ENCODE measurements at regions not wholly inside any gene's neighbourhood (a gene's known extent, or its start where the extent isn't known, plus 50 kb on each side); places are given as distances from the start of the nearest gene placed in this dataset.

GRCh38 chr14:71209888-71210287 is 302.6 kb downstream of the PCNX1 start:
- H4K5ac ChIP-seq (ENCODE audit: insufficient read length, low read depth, low read length) = no peak overlapping the region
- H3K23ac ChIP-seq (ENCODE audit: insufficient read length, low read depth, low read length) = no peak overlapping the region
- no peaks in the 10 kb centered on the region for H3K79me1 ChIP-seq (ENCODE audit: insufficient read depth, low read depth, low read length, poor library complexity, severe bottlenecking)
- no peak overlapping the region for H4K8ac ChIP-seq (replicated peaks; ENCODE audit: insufficient read length, low read depth, low read length)
- no peak overlapping the region for H2BK20ac ChIP-seq (ENCODE audit: low read depth, low read length, poor library complexity, severe bottlenecking)
- no peak overlapping the region for H2BK15ac ChIP-seq (ENCODE audit: low read depth, low read length)
- no peak for DNase-seq
- TF ChIP-seq, protein P1, sequence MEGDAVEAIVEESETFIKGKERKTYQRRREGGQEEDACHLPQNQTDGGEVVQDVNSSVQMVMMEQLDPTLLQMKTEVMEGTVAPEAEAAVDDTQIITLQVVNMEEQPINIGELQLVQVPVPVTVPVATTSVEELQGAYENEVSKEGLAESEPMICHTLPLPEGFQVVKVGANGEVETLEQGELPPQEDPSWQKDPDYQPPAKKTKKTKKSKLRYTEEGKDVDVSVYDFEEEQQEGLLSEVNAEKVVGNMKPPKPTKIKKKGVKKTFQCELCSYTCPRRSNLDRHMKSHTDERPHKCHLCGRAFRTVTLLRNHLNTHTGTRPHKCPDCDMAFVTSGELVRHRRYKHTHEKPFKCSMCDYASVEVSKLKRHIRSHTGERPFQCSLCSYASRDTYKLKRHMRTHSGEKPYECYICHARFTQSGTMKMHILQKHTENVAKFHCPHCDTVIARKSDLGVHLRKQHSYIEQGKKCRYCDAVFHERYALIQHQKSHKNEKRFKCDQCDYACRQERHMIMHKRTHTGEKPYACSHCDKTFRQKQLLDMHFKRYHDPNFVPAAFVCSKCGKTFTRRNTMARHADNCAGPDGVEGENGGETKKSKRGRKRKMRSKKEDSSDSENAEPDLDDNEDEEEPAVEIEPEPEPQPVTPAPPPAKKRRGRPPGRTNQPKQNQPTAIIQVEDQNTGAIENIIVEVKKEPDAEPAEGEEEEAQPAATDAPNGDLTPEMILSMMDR (conservative IDR thresholded peaks at IDR 0.05) = no peak
- no peak overlapping the region for H3K27ac ChIP-seq (ENCODE audit: insufficient read length, low read depth, low read length)
- H3K9ac ChIP-seq (ENCODE audit: extremely low read depth, insufficient read length, low read length) = no peak overlapping the region
- WGBS (ENCODE audit: extremely low coverage, insufficient read length, low lambda C conversion rate) = no CpG with 5 or more reads among the region's 6 CpGs
- no peak overlapping the region for H2BK12ac ChIP-seq (ENCODE audit: insufficient read length, low read depth, low read length)
- Mint-ChIP-seq H3K27ac (no peak overlapping the region; a peak in 1 of 7 replicates), H3K36me3 (ENCODE audit: insufficient read depth in 1 of 3, low read depth in 3 of 3) (peaks cover 0 to under 1% (median 0%) of the 10 kb centered on the region in 3 experiments; a peak in 1 of 7 replicates), H3K4me3 (no peak overlapping the region), H3K4me1 (peaks cover 12 to 19% of the 10 kb centered on the region in 2 experiments), H3K9me3 (peaks cover 3 to 4% of the 10 kb centered on the region in 2 experiments; a peak in 4 of 5 replicates), H3K27me3 (ENCODE audit: low read depth) (no peaks in the 10 kb centered on the region; the same call in 1 of the 2 replicates)
- no peak overlapping the region for H2AK5ac ChIP-seq (ENCODE audit: insufficient read length, low read length)
- no peak overlapping the region for H4K91ac ChIP-seq (ENCODE audit: insufficient read length, low read depth, low read length)
- no peaks in the 10 kb centered on the region for H4K20me1 ChIP-seq (ENCODE audit: control insufficient read depth, insufficient read depth, insufficient read length)
- no peaks in the 10 kb centered on the region for H3K23me2 ChIP-seq (ENCODE audit: insufficient read length, low read depth, low read length, poor library complexity, severe bottlenecking)
- H3K9me3 ChIP-seq (ENCODE audit: control insufficient read depth, low read depth, low read length) = no peaks in the 10 kb centered on the region
- H3K56ac ChIP-seq (ENCODE audit: insufficient read length, low read depth, low read length) = no peak overlapping the region
- no peak overlapping the region for H3T11ph ChIP-seq (ENCODE audit: low read length)
- no peak overlapping the region for H2AFZ ChIP-seq (ENCODE audit: low read length)
- no peak overlapping the region for H2BK5ac ChIP-seq (ENCODE audit: insufficient read length, low read length)
- no peak overlapping the region for H3K4me2 ChIP-seq (ENCODE audit: insufficient read depth, insufficient read length, low read length)
- no peak overlapping the region for H3K18ac ChIP-seq (ENCODE audit: insufficient read length, low read depth, low read length)
- H3K14ac ChIP-seq (ENCODE audit: insufficient read depth, low read length) = no peak overlapping the region
- no peaks in the 10 kb centered on the region for H3K4me1 ChIP-seq (ENCODE audit: insufficient read depth, low read length)
- H2BK120ac ChIP-seq (ENCODE audit: low read depth, low read length, poor library complexity, severe bottlenecking) = no peak overlapping the region
- H3K27me3 ChIP-seq (ENCODE audit: insufficient read depth, low read length) = no peaks in the 10 kb centered on the region
- H3K79me2 ChIP-seq (ENCODE audit: insufficient read depth, low read length) = no peaks in the 10 kb centered on the region
- no peak overlapping the region for H3K4ac ChIP-seq (ENCODE audit: low read depth, low read length)
